ENCODE measurements at regions not wholly inside any gene's neighbourhood (a gene's known extent, or its start where the extent isn't known, plus 50 kb on each side); places are given as distances from the start of the nearest gene placed in this dataset.
"Not testable (repeated sequence)": the region's sequence is repeated elsewhere in the genome, so short reads cannot be mapped to it uniquely, and the experiment has no call there.

DNA sequence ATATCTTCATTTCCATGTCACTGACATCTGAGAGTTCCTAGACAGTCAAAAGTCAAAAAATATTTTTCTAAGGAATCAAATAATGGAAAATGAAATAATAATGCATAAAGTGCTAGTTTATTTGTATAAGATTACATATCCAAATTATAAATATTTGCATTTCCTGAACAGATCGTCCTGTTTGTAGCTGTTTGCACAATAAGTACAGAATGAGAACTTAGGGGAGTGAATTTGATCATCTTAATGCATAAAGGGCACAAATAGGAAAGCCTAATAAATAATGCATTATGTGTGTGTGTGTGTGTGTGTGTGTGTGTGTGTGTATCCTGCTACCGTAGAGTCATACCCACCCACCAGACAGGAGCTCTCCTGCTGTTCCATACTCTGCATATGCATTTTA lies 521.0 kb upstream of the EPHA7 start:
- DNase-seq (ENCODE audit: low spot score), result no peak

GRCh38 chr6:93932175-93932574 lies 512.8 kb upstream of the EPHA7 start:
- no peak for DNase-seq (ENCODE audit: low spot score)

- DNase-seq (ENCODE audit: low spot score), result no peak
Observed at GRCh38 chr6:93927731-93928130, 508.4 kb upstream of the EPHA7 start.

DNA sequence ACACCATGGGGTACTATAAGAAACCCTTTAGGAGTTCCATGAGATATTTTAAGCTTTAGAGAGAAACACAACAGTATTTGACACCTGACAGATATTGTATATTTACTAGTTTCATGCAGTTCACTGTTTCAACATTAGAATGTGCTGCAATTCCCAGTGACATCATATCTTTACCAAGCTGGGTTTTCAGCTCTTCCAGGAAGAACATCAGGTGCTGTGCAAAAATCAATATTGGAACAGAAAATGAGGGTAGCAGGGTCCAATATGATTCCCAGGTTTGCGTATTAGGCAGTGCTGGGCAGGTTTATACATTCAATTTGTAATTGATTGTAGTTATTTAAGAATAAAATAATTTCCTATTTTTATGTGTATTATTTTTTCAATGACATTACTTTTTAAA lies 500.0 kb upstream of the EPHA7 start:
- DNase-seq (ENCODE audit: low spot score), result no peak

GRCh38 chr6:93918258-93918657 lies 498.9 kb upstream of the EPHA7 start:
- DNase-seq (ENCODE audit: low spot score), result no peak

DNA sequence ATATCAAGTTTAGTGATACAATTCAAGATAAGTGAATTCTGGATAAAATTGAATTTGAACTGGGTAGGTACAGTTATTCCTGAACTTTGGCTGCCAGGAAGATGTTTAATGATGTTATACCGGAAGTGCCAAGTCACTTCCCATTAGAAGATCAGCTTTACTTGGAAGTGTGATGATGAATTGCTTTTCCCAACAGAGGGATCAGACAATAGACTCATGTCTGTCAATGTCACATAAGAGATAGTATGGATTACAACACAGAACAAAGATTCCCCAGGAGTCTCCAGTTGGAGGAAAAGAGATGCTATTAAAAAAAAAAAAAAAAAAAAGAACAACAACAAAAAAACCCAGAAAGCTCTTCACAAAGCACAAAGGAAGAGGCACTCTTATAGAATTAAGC lies 497.9 kb upstream of the EPHA7 start:
- no peak for DNase-seq (ENCODE audit: low spot score)

- no peak for DNase-seq (ENCODE audit: low spot score)
Observed at GRCh38 chr6:93916716-93917115, 497.4 kb upstream of the EPHA7 start.

GRCh38 chr6:93915961-93916360 lies 496.6 kb upstream of the EPHA7 start:
- DNase-seq (ENCODE audit: low spot score), result no peak

DNA sequence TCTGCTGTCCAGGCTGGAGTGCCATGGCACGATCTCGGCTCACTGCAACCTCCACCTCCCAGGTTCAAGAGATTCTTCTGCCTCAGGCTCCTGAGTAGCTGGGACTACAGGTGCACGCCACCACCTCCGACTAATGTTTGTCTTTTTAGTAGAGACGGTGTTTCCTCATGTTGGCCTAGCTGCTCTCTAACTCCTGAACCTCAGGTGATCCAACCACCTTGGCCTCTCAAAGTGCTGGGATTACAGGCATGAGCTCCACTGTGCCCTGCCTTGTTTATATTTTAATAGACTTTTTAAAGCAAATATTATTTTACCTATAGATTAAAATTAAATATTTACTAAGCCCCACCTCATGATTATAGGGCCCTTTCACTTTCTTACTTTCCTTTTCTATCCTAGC lies 483.2 kb upstream of the EPHA7 start:
- no peak for DNase-seq (ENCODE audit: low spot score)

DNA sequence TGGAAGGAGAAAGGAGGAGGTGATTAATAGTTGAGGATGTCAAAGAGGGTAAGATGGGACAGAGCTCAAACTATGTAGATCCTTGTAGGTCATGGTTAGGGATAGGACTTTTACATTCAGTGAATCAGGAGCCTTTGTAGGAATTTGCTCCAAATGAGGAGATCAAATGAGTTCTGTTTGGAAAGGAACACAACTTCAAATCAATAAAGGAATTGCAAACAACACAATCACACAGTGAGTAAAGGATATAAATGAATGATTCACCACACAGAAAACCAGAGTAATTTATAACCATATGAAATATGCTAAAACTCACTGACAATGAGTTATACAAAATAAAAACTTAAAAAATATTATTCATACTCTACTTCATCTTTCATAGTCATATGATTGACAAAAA lies 480.8 kb upstream of the EPHA7 start:
- no peak for DNase-seq (ENCODE audit: low spot score)

- no peak for DNase-seq (ENCODE audit: low spot score)
Observed at GRCh38 chr6:93896081-93896480, 476.7 kb upstream of the EPHA7 start.

GRCh38 chr6:93894521-93894920 lies 475.2 kb upstream of the EPHA7 start:
- no peak for DNase-seq (ENCODE audit: low spot score)

DNA sequence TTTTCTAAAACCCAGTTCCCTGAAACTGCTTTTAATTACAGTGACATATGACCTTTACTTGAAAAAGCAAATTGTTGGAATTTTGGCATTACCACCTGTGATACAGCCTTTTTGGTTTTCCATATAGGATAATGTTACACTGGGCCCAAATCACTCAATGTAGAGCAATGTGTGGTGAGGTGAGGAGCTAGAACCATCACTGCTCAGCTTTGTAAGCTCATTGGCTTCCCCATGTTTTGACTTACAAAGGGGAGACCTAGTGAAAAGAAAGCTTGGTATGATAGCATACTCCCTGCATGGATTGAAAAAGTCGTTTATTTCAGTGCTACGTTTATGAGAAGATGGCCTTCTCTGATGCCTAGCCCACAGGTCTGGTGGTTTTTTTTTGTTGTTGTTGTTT lies 470.4 kb upstream of the EPHA7 start:
- no peak for DNase-seq (ENCODE audit: low spot score)

DNA sequence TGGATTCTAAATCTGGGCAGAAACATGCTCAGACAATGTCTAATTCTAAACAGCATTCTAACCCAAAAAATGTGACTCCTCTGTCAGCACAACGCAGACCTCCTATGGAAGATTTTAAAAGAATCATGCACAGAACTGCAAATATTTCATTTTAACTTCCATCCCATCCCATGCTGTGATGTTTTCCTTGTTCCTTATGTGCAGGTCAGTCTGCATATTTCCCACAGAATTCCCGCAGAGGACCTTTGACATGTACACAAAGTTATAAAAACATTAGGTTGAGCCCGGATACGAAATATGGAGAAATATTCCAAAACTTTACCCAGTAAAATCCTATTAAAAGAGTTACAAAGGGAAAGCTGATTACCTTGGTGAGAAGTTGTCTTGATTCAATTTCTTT lies 467.1 kb upstream of the EPHA7 start:
- no peak for DNase-seq (ENCODE audit: low spot score)

- DNase-seq (ENCODE audit: low spot score), result no peak
Observed at GRCh38 chr6:93859971-93860370, 440.6 kb upstream of the EPHA7 start.

GRCh38 chr6:93858213-93858612 lies 438.9 kb upstream of the EPHA7 start:
- DNase-seq (ENCODE audit: low spot score), result no peak

GRCh38 chr6:93849857-93850256 lies 430.5 kb upstream of the EPHA7 start:
- no peak for DNase-seq (ENCODE audit: low spot score)

DNA sequence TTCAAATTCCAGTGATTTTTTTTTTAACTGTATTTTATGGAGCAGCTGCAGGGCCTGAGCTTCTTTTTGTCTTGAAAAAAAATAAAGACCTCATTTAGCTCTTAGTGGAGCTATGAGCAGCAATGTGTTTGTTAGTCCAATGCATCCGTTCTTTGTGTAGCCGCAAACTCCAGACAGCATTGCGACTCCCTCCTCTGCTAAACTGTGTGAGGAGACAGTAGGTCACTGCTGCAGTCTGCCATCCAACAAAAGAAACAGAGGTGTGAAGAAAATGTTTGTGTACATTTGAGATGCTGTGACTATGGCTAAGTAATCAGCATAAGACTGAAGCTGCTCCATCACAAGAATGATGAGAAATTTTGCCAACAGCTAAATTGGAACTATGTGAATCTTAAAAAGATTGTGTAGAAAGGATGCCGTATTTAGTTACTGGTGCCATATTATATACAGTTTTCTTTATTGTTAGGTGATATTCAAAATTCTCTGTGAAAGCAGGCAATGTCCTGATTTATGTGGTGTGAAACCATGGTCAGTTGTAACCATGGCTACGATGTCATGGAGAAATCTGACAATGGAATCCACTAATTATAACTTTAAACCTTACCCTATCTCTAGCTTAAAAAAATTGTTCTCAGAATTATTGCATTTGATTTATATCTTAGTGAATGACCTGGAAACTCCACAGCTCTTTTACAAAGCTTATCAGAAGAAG lies 428.8 kb upstream of the EPHA7 start:
- DNase-seq (ENCODE audit: low spot score), result no peak

GRCh38 chr6:93842178-93842577 lies 422.8 kb upstream of the EPHA7 start:
- DNase-seq (ENCODE audit: low spot score), result no peak

DNA sequence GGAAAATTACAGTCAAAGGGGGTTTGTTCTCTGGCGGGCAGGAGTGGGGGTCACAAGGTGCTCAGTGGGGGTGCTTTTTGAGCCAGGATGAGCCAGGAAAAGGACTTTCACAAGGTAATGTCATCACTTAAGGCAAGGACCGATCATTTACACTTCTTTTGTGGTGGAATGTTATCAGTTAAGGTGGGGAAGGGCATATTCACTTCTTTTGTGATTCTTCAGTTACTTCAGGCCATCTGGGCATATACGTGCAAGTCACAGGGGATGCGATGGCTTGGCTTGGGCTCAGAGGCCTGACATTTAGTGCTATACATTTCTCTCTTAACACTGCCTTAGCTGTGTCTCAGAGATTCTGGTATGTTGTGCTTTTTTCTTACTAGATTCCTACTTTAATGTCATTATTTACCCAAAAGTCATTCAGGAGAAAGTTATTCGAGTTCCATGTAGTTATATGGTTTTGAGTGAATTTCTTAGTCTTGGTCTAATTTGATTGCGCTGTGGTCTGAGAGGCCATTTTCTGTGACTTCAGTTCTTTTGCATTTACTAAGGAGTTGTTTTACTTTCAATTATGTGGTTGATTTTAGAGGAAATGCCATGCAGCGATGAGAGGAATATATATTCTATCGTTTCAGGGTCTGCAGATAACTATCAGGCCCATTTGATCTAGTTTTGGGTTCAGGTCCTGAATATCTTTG lies 416.2 kb upstream of the EPHA7 start:
- not testable (repeated sequence) for DNase-seq (ENCODE audit: low spot score)

- DNase-seq (ENCODE audit: low spot score), result not testable (repeated sequence)
Observed at GRCh38 chr6:93835026-93835425, 415.7 kb upstream of the EPHA7 start.

GRCh38 chr6:93833326-93833725 lies 414.0 kb upstream of the EPHA7 start:
- not testable (repeated sequence) for DNase-seq (ENCODE audit: low spot score)

GRCh38 chr6:93829757-93830156 lies 410.4 kb upstream of the EPHA7 start:
- DNase-seq (ENCODE audit: low spot score), result not testable (repeated sequence)

- no peak for DNase-seq (ENCODE audit: low spot score)
Observed at GRCh38 chr6:93829009-93829408, 409.6 kb upstream of the EPHA7 start.

Data from cerebellar cortex (tissue), 1 donor.